ENCODE measurements at regions not wholly inside any gene's neighbourhood (a gene's known extent, or its start where the extent isn't known, plus 50 kb on each side); places are given as distances from the start of the nearest gene placed in this dataset.

DNA sequence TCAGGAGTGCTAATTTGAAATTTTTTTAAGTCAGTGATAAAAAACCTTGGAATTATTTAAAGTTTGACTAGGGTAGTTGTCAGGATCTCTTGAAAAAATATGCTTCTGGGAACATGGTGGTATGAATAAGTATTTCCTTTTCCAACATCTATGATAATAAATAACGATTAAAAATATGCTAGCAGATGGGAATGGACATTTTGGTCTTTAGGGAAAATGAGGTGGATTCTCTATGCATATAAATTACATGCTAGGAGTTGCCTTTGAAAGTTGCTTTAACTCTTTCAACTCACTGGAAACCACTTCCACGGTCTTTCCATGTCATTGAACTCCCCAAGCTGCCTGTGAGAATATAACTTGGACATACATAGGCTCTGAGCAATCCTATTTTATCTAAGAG lies 731.5 kb upstream of the MARCKS start:
- Histone ChIP-seq H2AFZ (no peak overlapping the region), H3K4me3 (no peak overlapping the region), H3K9me2 (ENCODE audit: insufficient read depth) (no peaks in the 10 kb centered on the region), H3K27me3 (ENCODE audit: insufficient read depth) (no peaks in the 10 kb centered on the region), H3K79me2 (replicated peaks; ENCODE audit: insufficient read depth) (no peaks in the 10 kb centered on the region), H3F3A (replicated peaks; ENCODE audit: low read depth) (no peaks in the 10 kb centered on the region), H3K4me2 (no peak overlapping the region), H3K27ac (ENCODE audit: low read depth) (no peak overlapping the region), H4K20me1 (replicated peaks; ENCODE audit: insufficient read depth) (no peaks in the 10 kb centered on the region), H3K36me3 (ENCODE audit: insufficient read depth) (no peaks in the 10 kb centered on the region), H3K4me1 (ENCODE audit: insufficient read depth) (no peaks in the 10 kb centered on the region)
- Mint-ChIP-seq H3K4me3 (no peak overlapping the region), H3K27me3 (ENCODE audit: insufficient read depth, low read depth, poor library complexity) (no peaks in the 10 kb centered on the region), H3K4me1 (peaks cover 5% of the 10 kb centered on the region; the same call in 2 of the 3 replicates), H3K9me3 (no peaks in the 10 kb centered on the region), H3K36me3 (ENCODE audit: low read depth) (no peaks in the 10 kb centered on the region), H3K27ac (no peak overlapping the region)
- DNase-seq (ENCODE audit: low spot score) (no peak), ATAC-seq (no peak)
- TF ChIP-seq ZNF331 (CRISPR knock-in tag; IDR thresholded peaks at IDR 0.05; ENCODE audit: low read depth) (no peak), ETS1 (IDR thresholded peaks at IDR 0.05) (no peak), POLR2AphosphoS5 (IDR thresholded peaks at IDR 0.05; ENCODE audit: low read depth) (no peak), JUNB (IDR thresholded peaks at IDR 0.05; ENCODE audit: unreplicated experiment) (no peak), ZNF114 (CRISPR knock-in tag; IDR thresholded peaks at IDR 0.05) (no peak), STAT1 (IDR thresholded peaks at IDR 0.05; ENCODE audit: unreplicated experiment) (no peak), NANOG (IDR thresholded peaks at IDR 0.05; ENCODE audit: borderline replicate concordance) (no peak), EZH2 (IDR thresholded peaks at IDR 0.05; ENCODE audit: low read depth, unreplicated experiment) (no peak), CTCF (conservative IDR thresholded peaks at IDR 0.05; ENCODE audit: low read depth in 2 of 2) (no peak), CREB1 (CRISPR knock-in tag; IDR thresholded peaks at IDR 0.05; ENCODE audit: low read depth) (no peak), EZH2phosphoT487 (IDR thresholded peaks at IDR 0.05; ENCODE audit: unreplicated experiment) (no peak)
- TF ChIP-seq, protein P1, sequence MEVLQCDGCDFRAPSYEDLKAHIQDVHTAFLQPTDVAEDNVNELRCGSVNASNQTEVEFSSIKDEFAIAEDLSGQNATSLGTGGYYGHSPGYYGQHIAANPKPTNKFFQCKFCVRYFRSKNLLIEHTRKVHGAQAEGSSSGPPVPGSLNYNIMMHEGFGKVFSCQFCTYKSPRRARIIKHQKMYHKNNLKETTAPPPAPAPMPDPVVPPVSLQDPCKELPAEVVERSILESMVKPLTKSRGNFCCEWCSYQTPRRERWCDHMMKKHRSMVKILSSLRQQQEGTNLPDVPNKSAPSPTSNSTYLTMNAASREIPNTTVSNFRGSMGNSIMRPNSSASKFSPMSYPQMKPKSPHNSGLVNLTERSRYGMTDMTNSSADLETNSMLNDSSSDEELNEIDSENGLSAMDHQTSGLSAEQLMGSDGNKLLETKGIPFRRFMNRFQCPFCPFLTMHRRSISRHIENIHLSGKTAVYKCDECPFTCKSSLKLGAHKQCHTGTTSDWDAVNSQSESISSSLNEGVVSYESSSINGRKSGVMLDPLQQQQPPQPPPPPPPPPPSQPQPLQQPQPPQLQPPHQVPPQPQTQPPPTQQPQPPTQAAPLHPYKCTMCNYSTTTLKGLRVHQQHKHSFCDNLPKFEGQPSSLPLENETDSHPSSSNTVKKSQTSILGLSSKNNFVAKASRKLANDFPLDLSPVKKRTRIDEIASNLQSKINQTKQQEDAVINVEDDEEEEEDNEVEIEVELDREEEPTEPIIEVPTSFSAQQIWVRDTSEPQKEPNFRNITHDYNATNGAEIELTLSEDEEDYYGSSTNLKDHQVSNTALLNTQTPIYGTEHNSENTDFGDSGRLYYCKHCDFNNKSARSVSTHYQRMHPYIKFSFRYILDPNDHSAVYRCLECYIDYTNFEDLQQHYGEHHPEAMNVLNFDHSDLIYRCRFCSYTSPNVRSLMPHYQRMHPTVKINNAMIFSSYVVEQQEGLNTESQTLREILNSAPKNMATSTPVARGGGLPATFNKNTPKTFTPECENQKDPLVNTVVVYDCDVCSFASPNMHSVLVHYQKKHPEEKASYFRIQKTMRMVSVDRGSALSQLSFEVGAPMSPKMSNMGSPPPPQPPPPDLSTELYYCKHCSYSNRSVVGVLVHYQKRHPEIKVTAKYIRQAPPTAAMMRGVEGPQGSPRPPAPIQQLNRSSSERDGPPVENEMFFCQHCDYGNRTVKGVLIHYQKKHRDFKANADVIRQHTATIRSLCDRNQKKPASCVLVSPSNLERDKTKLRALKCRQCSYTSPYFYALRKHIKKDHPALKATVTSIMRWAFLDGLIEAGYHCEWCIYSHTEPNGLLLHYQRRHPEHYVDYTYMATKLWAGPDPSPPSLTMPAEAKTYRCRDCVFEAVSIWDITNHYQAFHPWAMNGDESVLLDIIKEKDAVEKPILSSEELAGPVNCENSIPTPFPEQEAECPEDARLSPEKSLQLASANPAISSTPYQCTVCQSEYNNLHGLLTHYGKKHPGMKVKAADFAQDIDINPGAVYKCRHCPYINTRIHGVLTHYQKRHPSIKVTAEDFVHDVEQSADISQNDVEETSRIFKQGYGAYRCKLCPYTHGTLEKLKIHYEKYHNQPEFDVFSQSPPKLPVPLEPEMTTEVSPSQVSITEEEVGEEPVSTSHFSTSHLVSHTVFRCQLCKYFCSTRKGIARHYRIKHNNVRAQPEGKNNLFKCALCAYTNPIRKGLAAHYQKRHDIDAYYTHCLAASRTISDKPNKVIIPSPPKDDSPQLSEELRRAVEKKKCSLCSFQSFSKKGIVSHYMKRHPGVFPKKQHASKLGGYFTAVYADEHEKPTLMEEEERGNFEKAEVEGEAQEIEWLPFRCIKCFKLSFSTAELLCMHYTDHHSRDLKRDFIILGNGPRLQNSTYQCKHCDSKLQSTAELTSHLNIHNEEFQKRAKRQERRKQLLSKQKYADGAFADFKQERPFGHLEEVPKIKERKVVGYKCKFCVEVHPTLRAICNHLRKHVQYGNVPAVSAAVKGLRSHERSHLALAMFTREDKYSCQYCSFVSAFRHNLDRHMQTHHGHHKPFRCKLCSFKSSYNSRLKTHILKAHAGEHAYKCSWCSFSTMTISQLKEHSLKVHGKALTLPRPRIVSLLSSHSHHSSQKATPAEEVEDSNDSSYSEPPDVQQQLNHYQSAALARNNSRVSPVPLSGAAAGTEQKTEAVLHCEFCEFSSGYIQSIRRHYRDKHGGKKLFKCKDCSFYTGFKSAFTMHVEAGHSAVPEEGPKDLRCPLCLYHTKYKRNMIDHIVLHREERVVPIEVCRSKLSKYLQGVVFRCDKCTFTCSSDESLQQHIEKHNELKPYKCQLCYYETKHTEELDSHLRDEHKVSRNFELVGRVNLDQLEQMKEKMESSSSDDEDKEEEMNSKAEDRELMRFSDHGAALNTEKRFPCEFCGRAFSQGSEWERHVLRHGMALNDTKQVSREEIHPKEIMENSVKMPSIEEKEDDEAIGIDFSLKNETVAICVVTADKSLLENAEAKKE (CRISPR knock-in tag; IDR thresholded peaks at IDR 0.05), result no peak
- TF ChIP-seq, protein P2, sequence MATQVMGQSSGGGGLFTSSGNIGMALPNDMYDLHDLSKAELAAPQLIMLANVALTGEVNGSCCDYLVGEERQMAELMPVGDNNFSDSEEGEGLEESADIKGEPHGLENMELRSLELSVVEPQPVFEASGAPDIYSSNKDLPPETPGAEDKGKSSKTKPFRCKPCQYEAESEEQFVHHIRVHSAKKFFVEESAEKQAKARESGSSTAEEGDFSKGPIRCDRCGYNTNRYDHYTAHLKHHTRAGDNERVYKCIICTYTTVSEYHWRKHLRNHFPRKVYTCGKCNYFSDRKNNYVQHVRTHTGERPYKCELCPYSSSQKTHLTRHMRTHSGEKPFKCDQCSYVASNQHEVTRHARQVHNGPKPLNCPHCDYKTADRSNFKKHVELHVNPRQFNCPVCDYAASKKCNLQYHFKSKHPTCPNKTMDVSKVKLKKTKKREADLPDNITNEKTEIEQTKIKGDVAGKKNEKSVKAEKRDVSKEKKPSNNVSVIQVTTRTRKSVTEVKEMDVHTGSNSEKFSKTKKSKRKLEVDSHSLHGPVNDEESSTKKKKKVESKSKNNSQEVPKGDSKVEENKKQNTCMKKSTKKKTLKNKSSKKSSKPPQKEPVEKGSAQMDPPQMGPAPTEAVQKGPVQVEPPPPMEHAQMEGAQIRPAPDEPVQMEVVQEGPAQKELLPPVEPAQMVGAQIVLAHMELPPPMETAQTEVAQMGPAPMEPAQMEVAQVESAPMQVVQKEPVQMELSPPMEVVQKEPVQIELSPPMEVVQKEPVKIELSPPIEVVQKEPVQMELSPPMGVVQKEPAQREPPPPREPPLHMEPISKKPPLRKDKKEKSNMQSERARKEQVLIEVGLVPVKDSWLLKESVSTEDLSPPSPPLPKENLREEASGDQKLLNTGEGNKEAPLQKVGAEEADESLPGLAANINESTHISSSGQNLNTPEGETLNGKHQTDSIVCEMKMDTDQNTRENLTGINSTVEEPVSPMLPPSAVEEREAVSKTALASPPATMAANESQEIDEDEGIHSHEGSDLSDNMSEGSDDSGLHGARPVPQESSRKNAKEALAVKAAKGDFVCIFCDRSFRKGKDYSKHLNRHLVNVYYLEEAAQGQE (IDR thresholded peaks at IDR 0.05; ENCODE audit: unreplicated experiment), result no peak
